Suppressor macrophage treated with lipopolysaccharide for 4 hours (primary cell): ENCODE measurements at regions not wholly inside any gene's neighbourhood (a gene's known extent, or its start where the extent isn't known, plus 50 kb on each side); places are given as distances from the start of the nearest gene placed in this dataset.
"Not testable (repeated sequence)": the region's sequence is repeated elsewhere in the genome, so short reads cannot be mapped to it uniquely, and the experiment has no call there.

Source experiments
- DNase-seq: peaks from one replicate; pipeline ENCODE4 v3.0.0-alpha.2; 2020

DNA sequence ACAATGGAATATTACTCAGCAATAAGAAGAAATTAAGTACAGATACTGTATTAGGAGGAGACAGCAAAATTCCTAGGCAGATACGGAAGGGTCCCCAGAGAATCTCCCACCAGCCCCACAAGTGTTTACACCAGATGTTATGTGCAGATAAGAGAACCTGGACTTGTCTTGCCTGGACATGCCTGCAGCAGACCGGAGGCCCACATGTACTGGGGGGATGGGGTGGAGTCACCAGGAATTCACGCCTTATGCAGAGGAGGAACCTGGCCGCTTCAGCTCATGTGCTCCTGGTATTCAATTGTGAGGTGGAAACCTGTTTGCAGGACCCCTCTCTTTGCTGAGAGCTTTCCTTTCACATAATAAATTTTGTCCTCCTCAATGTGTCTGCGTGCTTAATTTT is 586.3 kb upstream of the DEFB115 start:
- DNase-seq, result not testable (repeated sequence)

GRCh38 chr20:30675988-30676564 is 581.4 kb upstream of the DEFB115 start:
- not testable (repeated sequence) for DNase-seq

DNA sequence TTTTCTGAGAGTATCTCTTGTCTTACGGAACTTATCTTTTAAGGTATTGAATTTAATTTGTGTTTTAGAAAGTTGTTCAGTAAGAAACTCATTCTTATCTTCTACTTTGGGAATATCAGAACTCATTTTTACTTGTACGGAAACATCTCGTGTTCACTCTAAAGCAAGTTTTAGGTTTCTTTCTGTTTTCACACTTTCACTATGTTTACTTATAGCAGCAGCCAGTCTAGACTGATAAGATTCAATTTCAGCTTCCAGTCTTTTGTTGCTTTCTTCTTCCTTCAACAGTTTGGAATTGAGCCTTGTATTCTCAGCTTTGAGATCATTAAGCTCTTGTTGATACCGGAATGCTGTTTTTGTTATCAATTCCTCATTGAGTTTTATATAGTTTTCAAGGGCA is 575.2 kb upstream of the DEFB115 start:
- not testable (repeated sequence) for DNase-seq

DNA sequence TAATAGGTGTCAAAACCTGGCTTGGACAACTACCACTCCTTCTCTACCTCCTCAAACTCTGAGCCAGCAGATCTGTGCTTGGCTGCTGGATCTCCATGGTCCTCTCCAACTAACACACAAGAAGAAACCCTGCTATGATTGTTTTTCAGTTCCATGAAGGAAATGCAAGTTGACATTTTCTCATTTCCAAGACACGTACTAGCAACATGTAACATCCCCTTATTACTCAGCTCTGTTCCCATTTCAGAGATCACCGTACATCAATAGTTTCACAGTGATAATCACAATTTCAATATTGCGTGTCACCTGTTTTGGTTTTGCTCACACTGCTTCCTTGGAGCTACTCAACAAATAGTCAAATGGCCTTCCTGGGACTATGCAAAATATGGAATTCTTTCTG is 544.6 kb upstream of the DEFB115 start:
- not testable (repeated sequence) for DNase-seq

GRCh38 chr20:30719415-30720199 is 537.9 kb upstream of the DEFB115 start:
- not testable (repeated sequence) for DNase-seq

GRCh38 chr20:30723511-30723910 is 534.0 kb upstream of the DEFB115 start:
- not testable (repeated sequence) for DNase-seq

GRCh38 chr20:30723934-30724687 is 533.4 kb upstream of the DEFB115 start:
- not testable (repeated sequence) for DNase-seq

DNA sequence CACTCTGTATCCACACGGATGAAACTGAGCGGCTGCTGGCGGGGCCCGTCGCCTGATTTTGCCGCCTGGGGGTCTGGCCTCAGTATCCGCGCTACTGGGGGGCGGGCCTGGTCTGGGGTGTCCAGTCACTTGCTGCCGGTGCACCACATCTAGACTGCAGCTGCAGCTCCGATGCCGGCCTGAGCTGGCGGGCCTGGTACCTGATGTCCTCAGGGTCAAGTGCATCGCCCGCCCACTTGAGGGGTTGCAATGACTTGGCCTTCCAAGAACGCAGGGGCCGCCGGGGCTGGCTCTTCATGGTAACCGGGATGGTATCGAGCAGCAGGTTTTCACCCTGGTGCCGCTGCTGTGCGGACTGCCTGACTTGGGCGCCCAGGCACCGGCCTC is 532.8 kb upstream of the DEFB115 start:
- DNase-seq, result not testable (repeated sequence)

- DNase-seq, result not testable (repeated sequence)
These were observed 532.3 kb upstream of the DEFB115 start for GRCh38 chr20:30725188-30725587.

DNA sequence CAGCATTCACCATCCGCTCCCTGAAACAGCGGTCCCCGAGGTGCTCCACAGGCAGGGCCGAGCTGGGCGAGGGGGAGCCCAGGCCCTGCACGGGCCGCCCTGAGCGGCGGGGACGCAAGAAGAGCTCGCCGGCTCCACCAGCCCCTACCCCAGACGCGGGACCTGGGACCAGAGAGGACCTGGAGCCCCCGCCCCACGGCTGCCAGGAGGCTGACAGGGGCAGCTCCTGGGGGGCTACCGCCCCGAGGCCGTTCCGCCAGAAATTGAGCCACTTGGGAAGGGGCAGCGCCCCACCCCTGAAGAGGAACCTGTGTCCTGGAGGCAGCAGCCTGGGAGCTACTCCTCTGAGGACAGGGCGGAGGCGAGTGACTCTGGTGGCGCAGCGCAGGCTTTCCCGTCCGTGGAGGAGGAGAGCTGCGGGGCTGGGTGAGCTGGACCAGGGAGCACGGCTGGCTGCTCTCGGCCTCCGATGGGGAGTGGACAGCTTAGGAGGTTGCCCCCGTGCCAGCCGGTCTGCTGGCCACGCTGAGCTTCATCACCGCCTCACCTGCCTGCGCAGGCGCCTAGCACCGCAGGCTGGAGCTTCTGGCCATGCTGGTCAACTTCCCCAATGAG is 529.1 kb upstream of the DEFB115 start:
- not testable (repeated sequence) for DNase-seq
